GM12865 (cell line): ENCODE measurements at regions not wholly inside any gene's neighbourhood (a gene's known extent, or its start where the extent isn't known, plus 50 kb on each side); places are given as distances from the start of the nearest gene placed in this dataset.

Experiments
- DNase-seq: peaks from one replicate; pipeline ENCODE4 v3.0.0; 2010; ENCODE audit warnings: low read depth
- H3K4me3 ChIP-seq: 2 replicates; pipeline ENCODE4 v1.5.1; 2011; ENCODE audit warnings: mild to moderate bottlenecking, low read depth, low read length, control low read depth
- CTCF ChIP-seq: IDR thresholded peaks from 2 replicates; pipeline ENCODE4 v1.5.1; 2011; ENCODE audit warnings: low read length, control low read depth, low read depth, inconsistent platforms; ENCODE audit not compliant: insufficient read depth; ENCODE audit errors: missing control alignments

DNA sequence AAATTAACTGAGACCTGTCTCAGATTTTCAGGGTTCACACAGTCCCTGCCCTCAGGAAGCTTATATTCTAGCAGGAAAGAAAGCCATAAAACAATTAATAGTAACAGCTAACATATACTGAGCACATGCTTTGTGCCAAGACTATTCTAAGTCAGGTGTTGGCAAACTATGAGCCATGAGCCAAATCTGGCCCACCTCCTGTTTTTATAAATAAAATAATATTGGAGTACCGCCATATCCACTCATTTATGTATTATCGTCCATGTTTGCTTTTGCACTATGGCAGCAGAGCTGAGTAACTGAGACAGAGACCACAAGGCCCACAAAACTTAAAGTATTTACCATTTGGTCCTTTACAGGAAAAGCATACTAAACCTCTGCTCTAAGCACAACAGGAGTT, 83.3 kb upstream of the TRIO start:
- no peak for TF ChIP-seq CTCF
- DNase-seq: no peak

DNA sequence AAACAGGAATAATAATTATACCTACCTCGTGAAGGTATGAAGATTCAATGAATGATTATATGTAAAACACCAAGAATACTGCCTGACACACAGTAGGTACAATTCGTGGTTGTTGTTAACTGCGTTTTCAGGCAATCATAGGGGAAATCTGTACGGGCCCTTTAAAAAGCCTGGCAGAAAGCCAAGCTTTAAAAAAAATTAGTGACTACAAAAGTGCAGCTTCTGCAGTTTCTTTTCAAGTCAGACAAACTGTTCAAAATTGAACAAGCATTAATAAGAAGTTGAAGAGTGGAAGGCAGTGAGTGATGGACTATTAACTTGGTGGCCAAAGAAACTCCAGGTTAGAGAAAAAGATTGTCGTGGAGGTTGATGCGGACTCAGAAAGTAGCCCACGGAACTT, 85.9 kb upstream of the TRIO start:
- DNase-seq: no peak
- H3K4me3 ChIP-seq: no peak overlapping the region
- no peak for TF ChIP-seq CTCF

More for the DNA sequence above, 83.3 kb upstream of the TRIO start:
- H3K4me3 ChIP-seq: no peak overlapping the region

DNA sequence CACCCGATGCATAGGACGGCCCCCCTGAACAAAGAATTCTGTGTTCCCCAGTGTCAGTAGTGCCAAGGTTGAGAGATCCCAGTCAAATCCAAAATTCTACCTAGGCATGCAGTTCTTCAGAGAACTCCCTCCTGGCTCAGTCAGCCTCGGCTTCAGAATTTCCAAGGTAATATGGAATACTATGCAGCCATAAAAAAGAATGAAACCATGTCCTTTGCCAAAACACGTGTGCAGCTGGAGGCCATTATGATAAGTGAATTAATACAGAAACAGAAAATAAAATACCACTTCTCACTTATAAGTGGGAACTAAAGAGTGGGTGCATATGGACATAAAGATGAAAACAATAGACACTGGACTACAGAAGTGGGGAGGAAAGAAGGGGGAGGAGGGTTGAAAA, 87.1 kb upstream of the TRIO start:
- H3K4me3 ChIP-seq: no peak overlapping the region
- TF ChIP-seq CTCF: no peak
- no peak for DNase-seq

GRCh38 chr5:14054965-14055963, 87.9 kb upstream of the TRIO start:
- TF ChIP-seq CTCF: no peak
- DNase-seq: no peak
- H3K4me3 ChIP-seq: no peak overlapping the region

GRCh38 chr5:14054111-14054854, 88.9 kb upstream of the TRIO start:
- no peak overlapping the region for H3K4me3 ChIP-seq
- no peak for TF ChIP-seq CTCF
- no peak for DNase-seq

DNA sequence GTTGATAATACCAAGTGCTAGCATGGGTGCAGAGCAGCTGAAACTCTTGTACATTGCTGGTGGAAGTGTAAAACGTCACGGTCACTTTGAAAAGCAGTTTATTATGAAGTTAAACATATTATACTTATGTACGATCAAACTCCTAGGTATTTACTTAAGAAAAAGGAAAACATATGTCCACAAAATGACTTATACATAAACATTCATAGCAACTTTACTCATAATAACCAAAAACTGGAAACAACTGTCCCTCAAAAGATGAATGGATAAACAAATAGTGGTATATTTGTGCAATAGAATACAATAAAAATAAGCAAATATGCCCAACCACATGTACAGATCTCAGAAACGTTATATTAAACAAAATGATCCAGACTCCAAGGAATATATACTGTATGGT, 92.3 kb upstream of the TRIO start:
- no peak for DNase-seq
- H3K4me3 ChIP-seq: no peak overlapping the region
- TF ChIP-seq CTCF: no peak
